B cell (primary cell): ENCODE measurements at regions not wholly inside any gene's neighbourhood (a gene's known extent, or its start where the extent isn't known, plus 50 kb on each side); places are given as distances from the start of the nearest gene placed in this dataset.

Experiments
- ATAC-seq: fragments of 200-7000 bp; cut with Tn5 transposase; one replicate; pipeline ENCODE4 v1.10.0; 2021; ENCODE audit warnings: low read depth, mild to moderate bottlenecking, moderate number of reproducible peaks, moderate library complexity
- CTCF ChIA-PET: fragments of 350-600 bp; sonication (Branson Sonifier 250); formaldehyde crosslinking; loops from one replicate; lab custom pipeline; 2021; ENCODE audit warnings: antibody characterized with exemption, inconsistent platforms; lab: Charles Lee
- POLR2A ChIA-PET: fragments of 350-600 bp; sonication (Branson Sonifier 250); formaldehyde crosslinking; loops from one replicate; lab custom pipeline; 2021; ENCODE audit warnings: antibody characterized with exemption; lab: Charles Lee
- DNase-seq: peaks from one replicate; pipeline ENCODE4 v3.0.0; 2013
- H2AFZ ChIP-seq: 2 replicates; pipeline ENCODE4 v1.6.1; 2012; ENCODE audit warnings: mild to moderate bottlenecking, low read depth, low read length; ENCODE audit not compliant: insufficient read depth, poor library complexity, severe bottlenecking
- H3K27ac ChIP-seq, 2 donors: 1 replicate in 1 of 2; 2 replicates in 1 of 2; pipeline ENCODE4 v1.5.1; 2012 to 2013; ENCODE audit warnings: low read length in 2 of 2, mild to moderate bottlenecking in 2 of 2, moderate library complexity in 1 of 2
- H3K27me3 ChIP-seq, 4 experiments: fragments of 200-600 bp in 1 of 4; sonication (generic) in 1 of 4; replicated peaks in 1 of 4; 1 replicate in 2 of 4; 2 replicates in 2 of 4; pipeline versions ENCODE4 v1.6.1 to v1.7.0; 2013 to 2016; ENCODE audit warnings: low read length in 3 of 4, mild to moderate bottlenecking in 2 of 4, mixed read lengths in 1 of 4, moderate library complexity in 1 of 4; ENCODE audit not compliant: insufficient read depth in 4 of 4, control insufficient read depth in 3 of 4; ENCODE audit errors: control extremely low read depth in 1 of 4
- H3K36me3 ChIP-seq, 2 experiments: replicated peaks in 1 of 2; 1 replicate in 1 of 2; 2 replicates in 1 of 2; pipeline versions ENCODE4 v1.6.1 to v1.7.1; 2013; ENCODE audit warnings: low read length in 1 of 2; ENCODE audit not compliant: insufficient read depth in 2 of 2, control insufficient read depth in 1 of 2; ENCODE audit errors: control extremely low read depth in 1 of 2, extremely low read depth in 1 of 2
- H3K4me1 ChIP-seq, 2 donors: fragments of 200-600 bp in 1 of 2; sonication (generic) in 1 of 2; 1 replicate in 1 of 2; 2 replicates in 1 of 2; pipeline versions ENCODE4 v1.5.1 to v1.6.1; 2013 to 2017; ENCODE audit warnings: low read length in 2 of 2; ENCODE audit not compliant: control insufficient read depth in 2 of 2, insufficient read depth in 2 of 2
- H3K4me2 ChIP-seq: replicated peaks from 2 replicates; pipeline ENCODE3; 2012; ENCODE audit warnings: mild to moderate bottlenecking, low read depth, low read length; ENCODE audit not compliant: poor library complexity, severe bottlenecking
- H3K4me3 ChIP-seq, 5 experiments: fragments of 200-600 bp in 1 of 5; sonication (generic) in 1 of 5; 1 replicate in 3 of 5; 2 replicates in 2 of 5; pipeline versions ENCODE4 v1.5.1 to v1.7.0; 2011 to 2016; ENCODE audit warnings: low read length in 4 of 5, mild to moderate bottlenecking in 4 of 5, low read depth in 2 of 5, control low read depth in 1 of 5, moderate library complexity in 1 of 5; ENCODE audit not compliant: insufficient read depth in 1 of 5; ENCODE audit errors: control extremely low read depth in 1 of 5, extremely low read depth in 1 of 5
- H3K79me2 ChIP-seq: fragments of 200-600 bp; sonication (generic); one replicate; pipeline ENCODE4 v1.6.0; 2016; ENCODE audit warnings: low read length; ENCODE audit not compliant: control insufficient read depth, insufficient read depth
- H3K9ac ChIP-seq: fragments of 200-600 bp; sonication (generic); 2 replicates; pipeline ENCODE4 v1.6.1; 2017; ENCODE audit warnings: mild to moderate bottlenecking, low read length, moderate library complexity
- H3K9me3 ChIP-seq, 3 donors: one replicate each; pipeline versions ENCODE4 v1.6.1 to v1.7.1; 2013; ENCODE audit warnings: low read length in 2 of 3; ENCODE audit not compliant: control insufficient read depth in 2 of 3, insufficient read depth in 1 of 3; ENCODE audit errors: control extremely low read depth in 1 of 3
- H4K20me1 ChIP-seq: 2 replicates; pipeline ENCODE4 v1.6.0; 2012; ENCODE audit warnings: mild to moderate bottlenecking, low read length; ENCODE audit not compliant: insufficient read depth, control insufficient read depth, poor library complexity, severe bottlenecking
- H3K27ac Mint-ChIP-seq: one replicate; pipeline ENCODE4 v1.8.0; 2021; ENCODE audit warnings: mixed read lengths
- H3K27me3 Mint-ChIP-seq: one replicate; pipeline ENCODE4 v1.8.0; 2021; ENCODE audit warnings: mixed read lengths
- H3K4me1 Mint-ChIP-seq: one replicate; pipeline ENCODE4 v1.8.0; 2021; ENCODE audit warnings: mixed read lengths
- H3K4me3 Mint-ChIP-seq: one replicate; pipeline ENCODE4 v1.8.0; 2021; ENCODE audit warnings: mixed read lengths
- H3K9me3 Mint-ChIP-seq: one replicate; pipeline ENCODE4 v1.8.0; 2022; ENCODE audit warnings: mixed read lengths; ENCODE audit not compliant: insufficient read depth
- CTCF ChIP-seq: fragments of 200-600 bp; IDR thresholded peaks from one replicate; pipeline ENCODE4 v1.8.0; 2022; ENCODE audit warnings: antibody characterized with exemption, mild to moderate bottlenecking
- EZH2 ChIP-seq: IDR thresholded peaks from 2 replicates; pipeline ENCODE4 v1.6.1; 2012; ENCODE audit warnings: borderline replicate concordance, low read depth, mild to moderate bottlenecking, moderate library complexity, low read length; ENCODE audit not compliant: insufficient read depth, poor library complexity, severe bottlenecking
- WGBS: methylation state at CpG from one replicate; pipeline ENCODE4 v1.1.5; 2013; ENCODE audit warnings: missing lambda C conversion rate; ENCODE audit not compliant: insufficient coverage; 5-methylcytosine and 5-hydroxymethylcytosine counted together
- intact Hi-C: fragments of 100-400 bp; cut with micrococcal nuclease; formaldehyde crosslinking; loops from one replicate; pipeline ENCODE4 v1.10.0; 2022

- Histone ChIP-seq H3K4me1 (no peaks in the 10 kb centered on the region), H3K27ac (no peak overlapping the region), H3K79me2 (no peaks in the 10 kb centered on the region), H3K4me2 (no peak overlapping the region), H3K9ac (no peak overlapping the region), H3K36me3 (no peaks in the 10 kb centered on the region), H4K20me1 (no peaks in the 10 kb centered on the region), H3K9me3 (no peaks in the 10 kb centered on the region), H2AFZ (no peak overlapping the region), H3K27me3 (no peaks in the 10 kb centered on the region), H3K4me3 (no peak overlapping the region)
- Mint-ChIP-seq H3K4me1 (no peaks in the 10 kb centered on the region), H3K27ac (no peak overlapping the region), H3K27me3 (peaks cover 7% of the 10 kb centered on the region), H3K9me3 (peaks cover 5% of the 10 kb centered on the region), H3K4me3 (no peak overlapping the region)
- DNase-seq (no peak), ATAC-seq (no peak)
- intact Hi-C loops: no loop called here
- no CpG with 5 or more reads among the region's 6 CpGs for WGBS
- TF ChIP-seq CTCF: no peak
- no peak for TF ChIP-seq EZH2
- CTCF ChIA-PET: no interaction called here
- POLR2A ChIA-PET: no interaction called here
Observed at GRCh38 chr1:232239998-232240397, 389.9 kb downstream of the SIPA1L2 start.

- Histone ChIP-seq H3K27ac (no peak overlapping the region), H3K4me1 (no peaks in the 10 kb centered on the region), H3K36me3 (no peaks in the 10 kb centered on the region), H4K20me1 (no peaks in the 10 kb centered on the region), H2AFZ (no peak overlapping the region), H3K9me3 (no peaks in the 10 kb centered on the region), H3K27me3 (no peaks in the 10 kb centered on the region), H3K79me2 (no peaks in the 10 kb centered on the region), H3K4me3 (no peak overlapping the region), H3K9ac (no peak overlapping the region), H3K4me2 (no peak overlapping the region)
- H3K27ac Mint-ChIP-seq: no peak overlapping the region
- no peak overlapping the region for H3K4me3 Mint-ChIP-seq
- H3K27me3 Mint-ChIP-seq: peaks cover 7% of the 10 kb centered on the region
- no peak for DNase-seq
- ATAC-seq: no peak
- no CpG with 5 or more reads among the region's 3 CpGs for WGBS
- CTCF ChIA-PET: no interaction called here
- intact Hi-C loops: no loop called here
- no peaks in the 10 kb centered on the region for H3K4me1 Mint-ChIP-seq
- H3K9me3 Mint-ChIP-seq: peaks cover 5% of the 10 kb centered on the region
- TF ChIP-seq CTCF (no peak), EZH2 (no peak)
- POLR2A ChIA-PET: no interaction called here
Observed at GRCh38 chr1:232239522-232239921, 390.4 kb downstream of the SIPA1L2 start.
